ENCODE measurements at regions not wholly inside any gene's neighbourhood (a gene's known extent, or its start where the extent isn't known, plus 50 kb on each side); places are given as distances from the start of the nearest gene placed in this dataset.
"Not testable (repeated sequence)": the region's sequence is repeated elsewhere in the genome, so short reads cannot be mapped to it uniquely, and the experiment has no call there.

DNA sequence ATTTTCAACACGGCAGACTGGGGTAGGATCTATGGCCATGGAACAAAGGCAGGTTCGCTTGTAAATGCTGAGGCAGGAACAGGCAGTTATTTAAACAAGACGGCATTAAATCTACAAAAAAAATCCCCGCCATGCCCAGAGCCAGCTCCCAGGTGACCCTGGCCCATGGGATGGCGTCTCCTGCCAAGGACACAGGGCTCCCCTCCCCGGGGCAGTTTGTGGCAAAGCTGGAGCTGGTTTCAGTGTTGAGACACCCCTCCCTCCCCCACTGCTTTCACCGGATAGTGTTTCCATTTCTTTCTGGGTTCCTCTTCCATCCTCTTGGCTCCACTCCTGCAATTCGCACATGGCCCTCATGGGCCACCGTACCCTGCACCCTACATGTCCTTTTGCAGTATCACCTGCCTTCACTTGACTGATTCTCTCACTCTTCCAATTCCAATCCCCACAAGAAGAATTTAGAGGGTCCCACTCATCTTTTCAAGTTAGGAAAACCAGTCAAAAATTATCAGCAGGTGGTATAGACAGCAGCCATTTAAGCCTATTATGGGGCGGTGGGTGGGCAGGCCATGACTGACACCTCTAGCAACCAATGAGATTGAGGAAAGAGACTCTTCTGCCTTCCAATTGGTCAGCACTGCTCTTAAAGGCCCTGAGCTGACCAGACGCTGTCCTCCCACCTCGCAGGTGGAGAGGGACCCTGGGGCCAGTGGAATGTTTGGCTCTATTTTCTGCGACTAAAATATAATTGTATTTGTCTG, 52.0 kb downstream of the OLIG1 start:
- DNase-seq: no peak

DNA sequence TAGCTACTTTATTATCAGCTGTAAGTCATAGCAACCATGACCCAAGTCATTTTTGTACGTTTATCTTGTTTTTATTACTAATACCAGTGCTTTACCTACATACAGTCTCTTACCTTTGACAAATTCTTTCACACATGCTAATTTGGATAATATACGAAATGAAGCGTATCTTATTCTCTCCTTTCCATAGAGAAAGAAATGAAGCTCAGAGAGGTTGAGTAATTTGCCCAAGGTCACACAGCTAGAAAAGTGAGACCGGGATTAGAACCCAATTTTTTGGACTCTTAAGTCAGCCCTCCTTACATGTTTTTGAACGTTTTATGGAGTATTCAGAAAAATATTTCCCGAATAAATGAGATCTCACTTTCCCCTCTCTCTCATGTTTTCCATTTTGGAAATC, 52.6 kb downstream of the OLIG1 start:
- no peak for DNase-seq

DNA sequence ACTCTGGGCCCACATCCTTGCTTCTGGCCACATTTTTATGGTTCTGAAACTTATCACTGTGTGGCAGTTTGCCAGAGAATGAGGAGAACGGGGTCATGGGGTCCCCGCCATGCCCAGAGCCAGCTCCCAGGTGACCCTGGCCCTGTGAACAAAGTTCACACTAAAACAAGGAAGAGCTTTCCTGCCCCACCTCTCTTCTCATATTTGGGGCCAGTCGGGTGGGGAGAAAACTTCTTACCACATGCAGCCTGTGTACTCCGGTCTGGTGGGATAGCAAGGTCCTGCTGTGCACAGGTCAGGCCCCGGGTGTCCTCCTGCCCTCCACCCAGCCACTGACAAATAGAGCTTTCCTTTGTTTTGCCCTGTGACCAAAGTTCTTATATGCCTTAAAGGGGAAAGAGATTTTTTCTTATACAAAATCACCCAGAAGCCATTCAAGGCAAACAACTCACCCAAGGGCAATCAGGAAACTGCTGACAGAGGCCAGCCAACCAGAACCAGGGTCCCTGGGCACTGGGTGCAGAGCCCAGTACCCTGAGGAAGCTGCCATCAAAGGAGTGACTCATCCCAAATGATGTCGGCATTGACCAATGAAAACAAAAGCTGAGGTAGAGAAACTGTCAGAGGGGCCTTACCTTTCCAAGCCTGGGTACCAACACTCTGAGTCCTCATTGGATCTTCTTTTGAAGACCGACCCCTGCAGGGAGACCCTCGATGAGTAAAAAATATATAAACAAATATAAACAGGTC, 53.6 kb downstream of the OLIG1 start:
- no peak for DNase-seq

DNA sequence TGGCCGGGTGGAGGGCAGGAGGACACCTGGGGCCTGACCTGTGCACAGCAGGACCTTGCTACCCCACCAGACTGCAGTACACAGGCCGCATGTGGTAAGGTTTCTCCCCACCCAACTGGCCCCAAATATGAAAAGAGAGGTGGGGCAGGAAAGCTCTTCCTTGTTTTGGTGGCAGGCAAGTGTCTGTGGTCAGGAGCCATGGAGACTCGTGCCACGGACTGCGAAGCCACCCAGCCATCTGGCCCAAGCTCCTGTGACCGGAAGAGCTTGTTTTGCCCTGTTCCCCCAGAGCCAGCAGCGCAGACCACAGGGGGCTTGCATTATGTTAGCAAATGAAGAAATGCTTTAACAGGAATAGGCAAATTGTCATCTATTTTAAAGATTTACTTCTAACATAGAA, 54.9 kb downstream of the OLIG1 start:
- DNase-seq: no peak

DNA sequence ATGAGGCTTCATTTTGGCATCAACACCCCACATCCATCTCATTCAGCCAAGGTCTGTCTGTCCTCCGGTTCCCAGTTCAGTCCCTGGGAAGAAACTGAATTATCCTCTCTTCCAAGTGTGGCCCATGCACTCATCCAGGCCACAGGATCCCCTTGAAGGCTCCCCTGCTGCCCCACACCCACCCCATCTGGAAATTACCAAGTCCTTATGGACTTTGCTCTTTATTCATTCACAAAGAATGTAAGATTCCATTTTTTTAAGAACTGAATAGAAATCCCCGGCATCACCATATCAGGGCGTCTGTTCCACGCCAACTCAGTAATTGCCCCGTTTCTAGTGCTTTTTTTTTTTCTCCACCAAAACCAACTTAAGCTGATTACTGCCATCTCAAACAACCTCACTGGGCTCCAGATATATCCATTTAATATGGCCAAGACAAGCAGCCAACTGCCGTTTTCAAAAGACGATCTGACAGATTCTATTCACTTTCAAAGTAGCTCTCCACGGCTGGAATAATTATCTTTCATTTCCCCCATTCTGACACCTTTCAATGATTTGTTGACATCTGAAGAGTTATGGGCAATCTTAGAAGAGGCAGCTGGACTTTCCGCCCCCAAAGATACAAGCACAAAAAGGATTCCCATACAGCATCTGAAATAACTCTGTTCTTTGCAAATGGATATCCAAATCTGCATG, 55.9 kb downstream of the OLIG1 start:
- no peak for DNase-seq

DNA sequence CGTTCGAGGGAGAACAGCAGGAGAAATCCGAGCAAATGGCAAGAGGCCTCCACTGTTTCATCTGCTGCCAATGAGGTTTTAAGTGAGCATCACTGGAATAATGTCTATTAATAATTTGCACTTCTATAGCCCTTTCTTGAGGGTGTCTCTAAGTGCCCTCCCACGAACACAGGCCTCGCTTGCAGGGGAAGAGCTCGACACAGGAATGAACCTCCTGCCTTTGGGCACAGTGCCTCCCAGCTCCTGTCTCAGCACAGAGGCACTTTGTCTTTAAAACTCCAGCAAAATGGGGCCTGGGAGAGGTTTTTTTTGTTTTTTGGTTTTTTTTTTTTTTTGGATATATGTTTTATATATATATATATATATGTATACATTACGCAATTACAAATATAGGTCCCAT, 56.6 kb downstream of the OLIG1 start:
- no peak for DNase-seq

DNA sequence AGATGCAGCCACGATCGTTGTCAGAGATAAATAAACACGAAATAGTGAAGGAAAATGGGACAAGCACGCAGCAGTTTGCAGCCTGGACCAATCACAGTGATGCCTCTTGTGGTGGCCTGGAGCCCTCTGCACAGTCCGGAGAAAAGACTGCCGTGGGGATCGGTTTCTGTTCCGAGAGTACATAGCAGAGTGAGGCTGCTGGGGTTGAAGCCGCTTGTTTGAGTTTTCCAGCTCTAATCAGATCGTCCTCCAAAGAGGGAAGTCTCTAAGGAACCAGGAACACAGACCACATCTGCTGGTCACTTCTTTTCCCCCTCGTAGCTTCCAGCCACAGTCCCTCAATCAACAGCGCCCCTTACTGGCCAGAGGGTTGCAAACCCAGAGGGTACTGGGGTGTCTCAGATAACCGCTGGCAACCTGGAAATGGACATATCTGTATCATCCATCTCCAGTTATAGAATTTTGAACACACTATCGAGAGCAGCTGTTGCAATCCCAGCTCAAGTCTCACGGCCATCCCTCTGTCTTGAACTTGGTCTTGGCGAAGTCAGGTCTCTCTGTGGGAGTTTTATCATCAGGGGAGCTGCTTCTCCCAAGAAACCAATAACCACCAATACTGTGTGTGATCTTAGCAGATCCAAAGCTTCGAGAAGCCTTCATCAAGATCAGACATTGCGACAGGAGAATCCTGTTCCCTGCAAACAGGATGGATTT, 57.4 kb downstream of the OLIG1 start:
- DNase-seq: peak; percentile 12

DNA sequence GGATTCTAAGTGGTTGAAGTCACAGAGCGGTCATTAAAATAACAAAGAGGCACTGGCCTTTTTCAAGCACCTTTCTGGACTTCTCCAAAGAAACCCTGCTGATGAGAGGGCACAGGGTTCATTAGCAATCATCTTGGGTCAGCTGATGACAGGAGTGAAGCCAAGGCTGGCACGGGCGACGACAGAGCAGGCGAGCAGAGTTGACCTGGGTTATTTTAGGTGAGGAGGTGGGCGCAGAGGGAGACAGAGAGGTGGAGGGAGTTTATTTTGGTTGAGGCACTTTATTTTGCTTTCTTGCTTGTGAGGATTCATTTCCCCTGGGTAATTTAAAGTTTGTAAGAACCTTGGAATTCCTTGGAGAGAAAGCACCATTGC, 57.9 kb downstream of the OLIG1 start:
- DNase-seq: no peak

DNA sequence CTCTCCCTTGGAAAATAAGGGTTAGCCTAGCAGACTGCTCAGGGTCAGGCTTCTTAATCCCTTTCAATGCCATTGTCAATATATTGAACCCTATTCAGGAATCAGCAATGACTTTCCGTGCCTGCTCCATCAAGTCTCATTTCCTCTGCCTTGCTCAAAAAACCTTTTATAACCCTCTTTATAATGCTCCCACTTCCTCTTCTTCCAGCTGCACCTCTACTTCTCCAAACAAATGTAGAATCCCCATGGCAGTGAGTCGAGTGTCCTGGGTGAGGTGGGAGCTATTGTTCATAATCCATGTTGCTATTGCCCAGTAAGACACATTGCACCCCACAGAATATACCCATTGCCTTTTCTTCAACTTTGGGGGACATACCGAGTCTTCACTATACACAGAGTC, 58.6 kb downstream of the OLIG1 start:
- no peak for DNase-seq

DNA sequence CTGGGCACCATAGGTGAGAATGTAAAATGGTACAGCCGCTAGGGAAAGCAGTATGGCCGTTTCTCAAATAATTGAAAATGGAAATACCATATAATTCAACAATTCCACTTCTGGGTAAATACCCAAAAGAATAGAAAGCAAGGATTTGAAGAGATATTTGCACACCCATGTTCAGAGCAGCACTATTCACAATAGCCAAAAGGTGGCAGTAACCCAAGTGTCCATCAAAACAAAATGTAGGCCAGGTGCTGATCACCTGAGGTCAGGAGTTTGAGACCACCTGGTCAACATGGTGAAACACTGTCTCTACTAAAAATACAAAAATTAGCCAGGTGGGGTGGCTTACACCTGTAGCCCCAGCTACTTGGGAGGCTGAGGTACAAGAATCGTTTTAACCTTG, 62.1 kb downstream of the OLIG1 start:
- no peak for DNase-seq

DNA sequence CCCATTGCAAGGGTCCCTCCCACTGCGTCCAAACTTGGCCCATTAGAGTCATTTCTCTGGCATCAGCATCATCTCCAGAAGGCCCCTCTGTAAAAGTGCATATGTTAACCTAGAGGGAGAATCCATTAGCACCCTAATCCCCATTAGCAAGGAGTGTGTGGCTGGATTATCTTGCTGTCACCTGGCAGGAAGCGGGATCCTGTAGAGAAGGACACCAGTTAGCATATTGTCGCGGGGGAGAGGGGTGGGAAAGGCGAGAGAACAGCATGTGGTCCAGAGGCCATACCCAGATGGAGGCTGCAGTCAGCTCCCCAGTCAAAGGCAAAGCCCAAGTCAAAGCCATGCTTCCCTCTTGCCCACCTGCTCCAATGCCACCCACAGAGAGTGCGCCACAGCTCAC, 64.0 kb downstream of the OLIG1 start:
- no peak for DNase-seq

DNA sequence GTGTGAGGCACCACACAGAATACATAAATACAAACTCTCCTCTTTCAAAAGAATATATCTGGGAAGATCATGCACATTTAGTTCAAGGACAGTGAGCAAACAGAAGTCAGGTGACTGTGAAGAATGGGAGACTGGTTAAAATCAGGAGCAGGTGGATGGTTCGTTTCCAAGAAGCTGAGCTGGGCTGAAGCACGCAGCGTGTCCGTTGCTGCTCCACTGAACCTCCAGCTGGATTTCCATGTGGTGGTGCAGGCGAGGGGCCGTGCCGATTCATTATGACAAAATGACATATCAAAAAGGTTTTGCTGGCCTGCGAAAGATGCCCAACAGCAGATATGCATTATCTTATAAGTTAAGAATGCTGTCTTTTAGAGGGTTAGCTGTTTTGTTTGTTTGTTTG, 66.0 kb downstream of the OLIG1 start:
- peak; percentile 37 for DNase-seq

DNA sequence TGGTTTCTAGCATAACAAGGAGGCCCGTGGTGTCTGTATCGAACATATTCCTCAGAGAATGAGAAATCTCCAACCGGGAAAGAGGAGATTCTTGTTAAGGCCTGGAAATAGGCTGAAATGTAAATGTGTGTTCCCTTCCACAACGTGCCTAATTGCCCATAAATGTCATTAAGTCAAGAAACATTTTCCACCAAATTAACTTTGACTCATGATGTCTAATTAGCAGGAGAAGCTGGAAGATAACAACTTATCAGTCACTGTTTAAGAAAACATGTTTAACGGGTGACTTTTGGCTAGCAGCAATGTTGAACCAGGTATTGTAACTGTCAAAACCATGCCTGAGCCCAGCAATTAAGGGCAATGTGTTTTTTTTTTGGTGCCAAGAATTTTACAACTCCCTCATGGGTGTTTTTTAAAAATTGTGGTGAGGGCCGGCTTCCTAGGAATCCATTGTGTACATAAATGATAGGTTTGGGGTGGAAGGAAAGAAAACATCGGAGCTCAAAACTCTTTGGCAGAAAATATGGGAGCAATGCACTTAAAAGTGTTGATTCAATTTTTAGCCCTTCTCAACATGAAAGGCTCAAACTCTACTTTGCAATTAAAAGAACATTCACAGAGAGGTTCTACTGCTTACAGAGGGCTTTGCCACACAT, 67.0 kb downstream of the OLIG1 start:
- no peak for DNase-seq

DNA sequence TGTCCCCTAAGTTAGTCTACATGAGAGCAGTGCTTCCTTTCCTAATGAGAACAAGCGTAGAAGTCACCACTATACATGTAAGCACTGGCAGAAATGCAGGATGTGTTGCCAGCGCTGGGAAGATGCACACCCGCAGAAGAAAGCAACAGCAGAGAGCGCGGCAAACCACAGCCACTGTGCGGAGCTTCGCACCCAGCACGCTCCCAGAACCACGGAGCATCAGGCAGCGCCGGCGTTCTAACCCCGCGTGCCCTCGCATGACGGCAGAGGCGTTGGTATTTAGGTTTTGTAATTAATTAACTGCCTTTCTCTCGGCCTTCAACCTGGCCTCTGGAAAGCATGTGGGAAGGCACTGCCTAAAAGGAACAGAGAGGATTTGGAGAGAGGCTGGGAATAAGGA, 69.1 kb downstream of the OLIG1 start:
- DNase-seq: no peak

DNA sequence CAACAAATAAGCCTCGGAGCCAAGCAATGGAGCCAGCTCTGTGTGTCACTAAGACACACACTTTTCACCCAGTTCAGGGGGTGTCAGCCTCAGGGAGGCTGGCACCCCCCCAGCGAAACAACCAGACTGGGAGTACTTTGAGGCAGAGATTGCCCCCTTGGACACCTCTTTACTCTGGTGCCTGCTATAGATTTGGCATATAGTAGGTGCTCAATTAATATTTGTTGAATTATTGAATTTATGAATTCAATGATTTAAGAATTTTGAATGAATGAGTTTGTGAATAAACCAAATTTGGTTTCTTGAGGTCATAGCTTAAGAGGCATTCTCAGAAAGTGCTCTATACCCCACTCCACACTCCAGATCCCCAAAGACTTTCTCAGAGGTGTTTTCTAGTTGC, 70.3 kb downstream of the OLIG1 start:
- DNase-seq: no peak

DNA sequence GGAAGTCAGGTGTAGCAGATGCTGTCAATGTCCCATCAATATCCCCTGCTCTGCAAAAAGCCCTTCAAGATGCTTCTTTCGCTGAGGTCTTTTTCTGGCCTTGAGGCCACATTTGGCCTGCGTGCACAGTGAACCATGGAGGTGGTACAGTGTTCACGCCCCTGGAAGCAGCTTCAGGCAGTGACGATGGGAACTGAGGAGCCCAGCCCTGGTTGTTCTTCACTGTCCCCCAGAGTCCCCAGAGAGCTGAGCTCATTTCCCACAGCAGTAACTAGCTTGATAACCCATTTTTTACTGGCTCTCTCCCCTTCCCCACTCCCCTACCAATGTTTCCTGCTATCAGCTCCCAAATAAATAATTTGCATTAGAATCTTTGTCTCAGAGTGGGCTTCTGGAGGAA, 76.5 kb downstream of the OLIG1 start:
- DNase-seq: no peak

DNA sequence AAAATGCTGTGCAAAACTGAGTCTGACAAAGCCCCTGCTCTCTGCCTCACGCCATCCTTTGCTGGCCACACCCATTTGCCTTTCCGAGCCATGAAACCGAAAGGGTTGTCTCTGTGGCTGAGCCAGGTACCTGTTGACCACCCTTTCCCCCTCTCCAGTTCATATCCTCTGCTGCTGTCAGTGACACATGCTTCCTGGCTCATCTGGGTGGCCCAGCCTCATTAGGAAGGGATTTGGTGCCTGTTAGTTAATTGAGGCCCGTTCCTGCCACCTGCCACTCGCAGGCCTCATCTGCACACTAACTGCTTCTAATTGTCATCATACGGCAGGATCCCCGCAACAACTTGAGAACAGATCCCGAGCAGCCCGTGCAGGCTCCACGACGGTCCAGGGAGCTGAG, 79.2 kb downstream of the OLIG1 start:
- DNase-seq: no peak

DNA sequence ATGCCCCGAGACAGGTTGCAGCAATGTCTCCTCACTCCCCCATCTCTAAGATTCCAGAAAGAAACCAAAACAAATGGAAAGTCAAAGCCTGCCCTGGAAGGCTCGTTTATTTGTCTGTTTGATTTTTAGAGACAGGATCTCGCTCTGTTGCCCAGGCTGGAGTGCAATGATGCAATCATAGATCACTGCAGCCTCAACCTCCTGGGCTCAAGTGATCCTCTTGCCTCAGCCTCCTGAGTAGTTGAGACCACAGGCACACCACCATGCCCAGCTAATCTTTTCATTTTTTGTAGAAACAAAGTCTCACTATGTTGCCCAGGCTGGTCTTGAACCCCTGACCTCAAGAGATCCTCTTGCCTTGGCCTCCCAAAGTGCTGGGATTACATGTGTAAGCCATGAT, 78.8 kb upstream of the IFNAR2 start:
- DNase-seq: not testable (repeated sequence)

DNA sequence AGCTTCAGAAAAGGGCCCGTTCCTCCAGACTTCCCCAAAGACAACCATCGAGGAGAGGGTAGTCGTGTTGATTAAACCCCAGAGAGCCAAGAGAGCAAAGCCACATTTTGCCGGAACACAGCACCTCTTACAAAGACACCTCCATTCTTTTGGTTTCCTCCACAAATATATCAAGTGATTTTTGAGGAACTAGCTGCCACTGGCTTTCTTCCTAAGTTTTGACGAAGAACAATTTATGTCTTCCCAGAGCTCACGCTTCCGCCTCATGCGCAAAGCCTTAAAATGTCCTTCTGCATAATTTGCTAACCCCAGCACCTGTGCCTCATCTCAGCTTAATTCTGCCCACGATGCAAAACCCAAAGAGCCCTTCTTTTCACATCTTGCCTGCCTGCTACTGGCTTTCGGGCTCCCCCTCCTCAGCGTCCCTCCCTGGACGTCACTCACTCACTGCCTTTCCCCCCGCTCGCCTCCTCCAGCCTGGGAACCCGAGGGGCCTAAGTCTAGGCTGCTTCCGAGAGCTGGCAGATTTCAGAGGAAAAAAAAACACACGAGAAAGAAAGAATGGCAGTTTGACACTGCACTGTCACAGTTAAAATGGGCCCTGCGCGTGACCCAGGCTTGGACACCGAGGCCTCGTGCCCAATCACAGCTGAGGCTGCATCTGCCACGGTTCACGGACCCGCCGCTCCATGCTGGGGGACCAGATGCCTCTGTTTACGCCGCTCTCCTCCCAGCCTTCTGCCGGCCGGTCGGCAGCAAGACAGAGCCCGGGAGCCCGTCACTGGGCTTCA, 77.6 kb upstream of the IFNAR2 start:
- no peak for DNase-seq

DNA sequence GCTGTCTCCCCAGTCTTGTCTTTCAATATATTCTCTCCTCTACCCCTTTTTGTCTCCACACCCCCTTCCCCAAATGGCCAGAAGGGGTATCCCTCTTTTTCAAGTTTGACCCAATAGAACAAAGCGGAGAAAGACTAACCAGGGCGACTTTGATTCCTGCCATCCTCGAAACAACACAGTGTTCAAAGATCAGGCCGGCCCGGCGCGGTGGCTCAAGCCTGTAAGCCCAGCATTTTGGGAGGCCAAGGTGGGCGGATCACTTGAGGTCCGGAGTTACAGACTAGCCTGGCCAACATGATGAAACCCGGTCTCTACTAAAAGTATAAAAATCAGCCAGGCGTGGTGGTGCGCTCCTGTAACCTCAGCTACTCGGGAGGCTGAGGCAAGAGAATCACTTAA, 77.0 kb upstream of the IFNAR2 start:
- DNase-seq: no peak

DNA sequence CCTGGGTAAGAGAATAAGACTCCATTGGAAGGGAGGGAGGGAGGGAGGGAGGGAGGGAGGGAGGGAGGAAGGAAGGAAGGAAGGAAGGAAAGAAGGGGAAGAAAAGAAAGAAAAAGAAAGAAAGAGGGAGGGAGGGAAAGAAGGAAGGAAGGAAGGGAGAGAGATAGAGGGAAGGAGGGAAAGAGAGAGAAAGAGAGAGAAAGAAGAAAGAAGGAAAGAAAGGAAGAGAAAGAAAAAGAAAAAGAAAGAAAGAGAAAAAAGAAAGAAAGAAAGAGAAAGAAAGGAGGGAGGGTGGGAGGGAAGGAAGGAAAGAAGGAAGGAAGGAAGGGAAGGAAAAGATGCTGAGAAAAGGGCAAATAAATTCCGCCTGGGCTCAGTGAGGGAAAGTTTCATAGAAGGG, 74.7 kb upstream of the IFNAR2 start:
- DNase-seq: no peak

DNA sequence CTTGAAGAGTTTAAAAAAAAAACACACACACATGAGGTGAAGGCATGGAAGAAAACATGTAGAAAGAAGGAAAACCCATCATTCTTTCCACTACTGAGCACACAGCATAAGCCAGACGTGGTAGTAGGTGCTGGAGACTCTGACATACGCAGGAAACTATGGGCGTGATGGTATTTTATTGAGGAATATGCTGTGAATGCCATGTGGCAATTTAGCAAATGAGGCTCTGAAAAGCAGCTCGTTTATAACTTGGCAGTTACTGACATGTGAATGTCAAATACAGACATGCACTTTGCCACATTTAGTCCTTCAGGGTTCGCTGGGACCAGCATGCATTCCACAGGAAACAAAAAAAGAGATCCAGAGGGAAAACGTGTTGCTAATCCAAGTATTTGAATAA, 74.3 kb upstream of the IFNAR2 start:
- DNase-seq: no peak

All from DMS79 treated with DMSO at 0.1 percent for 48 hours (cell line).